Stomach (tissue), 8 donors: ENCODE measurements at regions not wholly inside any gene's neighbourhood (a gene's known extent, or its start where the extent isn't known, plus 50 kb on each side); places are given as distances from the start of the nearest gene placed in this dataset.

Experiments
- DNase-seq, 2 donors: peaks; one replicate each; pipeline versions ENCODE4 v3.0.0 to v3.0.0-alpha.2; 2013 to 2019
- H3K27ac ChIP-seq, 5 donors: fragments of 200-600 bp in 4 of 5; sonication (generic) in 4 of 5; one replicate each; pipeline ENCODE4 v1.5.1; 2013 to 2019; ENCODE audit warnings: mild to moderate bottlenecking in 1 of 5, moderate library complexity in 1 of 5
- H3K27me3 ChIP-seq, 3 donors: fragments of 200-600 bp; sonication (generic); one replicate each; pipeline ENCODE4 v1.5.1; 2017 to 2019; ENCODE audit warnings: mixed run types in 1 of 3
- H3K36me3 ChIP-seq, 4 donors: fragments of 200-600 bp; sonication (generic); 1 replicate in 3 of 4; 2 replicates in 1 of 4; pipeline ENCODE4 v1.5.1; 2016 to 2019
- H3K4me1 ChIP-seq, 4 donors: fragments of 200-600 bp; sonication (generic); one replicate each; pipeline ENCODE4 v1.5.1; 2016 to 2019
- H3K4me3 ChIP-seq, 4 donors: fragments of 200-600 bp; sonication (generic) in 3 of 4; one replicate each; pipeline ENCODE4 v1.5.1; 2016 to 2019; ENCODE audit warnings: mild to moderate bottlenecking in 1 of 4
- H3K9me3 ChIP-seq, 4 donors: fragments of 200-600 bp; sonication (generic); one replicate each; pipeline ENCODE4 v1.5.1; 2016 to 2019
- EP300 ChIP-seq: sonication (generic); formaldehyde crosslinking; IDR thresholded peaks from one replicate; pipeline ENCODE4 v1.6.1; 2017; ENCODE audit warnings: antibody characterized with exemption
- POLR2A ChIP-seq, 4 donors: fragments of 450-650 bp; IDR thresholded peaks; one replicate each; pipeline ENCODE4 v1.6.1; 2016; ENCODE audit warnings: antibody characterized with exemption in 4 of 4, control low read depth in 2 of 4, mild to moderate bottlenecking in 1 of 4, moderate library complexity in 1 of 4
- POLR2AphosphoS5 ChIP-seq, 3 donors: sonication (generic); formaldehyde crosslinking; IDR thresholded peaks; one replicate each; pipeline ENCODE4 v1.6.1; 2016; ENCODE audit warnings: antibody characterized with exemption in 3 of 3
- WGBS, 5 donors: extraction: QIAGEN DNeasy Blood & Tissue Kit in 3 of 5; methylation state at CpG; one replicate each; pipeline versions ENCODE4 v1.1.5 to v1.1.7; 2013 to 2018; 5-methylcytosine and 5-hydroxymethylcytosine counted together
- intact Hi-C: fragments of 100-400 bp; cut with DNase I; formaldehyde crosslinking; loops from one replicate; pipeline ENCODE4 v1.15.1; 2023; ENCODE audit warnings: low total_unique reads
- TF ChIP-seq, protein P1 (sequence below), 7 experiments: fragments of 450-650 bp in 4 of 7; fragments of 200-600 bp in 3 of 7; sonication (generic) in 3 of 7; IDR thresholded peaks; one replicate each; pipeline ENCODE4 v1.5.1; 2016 to 2019; ENCODE audit warnings: antibody characterized with exemption in 7 of 7, control low read depth in 2 of 7, mild to moderate bottlenecking in 1 of 7
- donor health status: healthy with polysubstance abuse.
- donor health status: Bipolar disorder and iron deficiency.
- donor health status: healthy.

DNA sequence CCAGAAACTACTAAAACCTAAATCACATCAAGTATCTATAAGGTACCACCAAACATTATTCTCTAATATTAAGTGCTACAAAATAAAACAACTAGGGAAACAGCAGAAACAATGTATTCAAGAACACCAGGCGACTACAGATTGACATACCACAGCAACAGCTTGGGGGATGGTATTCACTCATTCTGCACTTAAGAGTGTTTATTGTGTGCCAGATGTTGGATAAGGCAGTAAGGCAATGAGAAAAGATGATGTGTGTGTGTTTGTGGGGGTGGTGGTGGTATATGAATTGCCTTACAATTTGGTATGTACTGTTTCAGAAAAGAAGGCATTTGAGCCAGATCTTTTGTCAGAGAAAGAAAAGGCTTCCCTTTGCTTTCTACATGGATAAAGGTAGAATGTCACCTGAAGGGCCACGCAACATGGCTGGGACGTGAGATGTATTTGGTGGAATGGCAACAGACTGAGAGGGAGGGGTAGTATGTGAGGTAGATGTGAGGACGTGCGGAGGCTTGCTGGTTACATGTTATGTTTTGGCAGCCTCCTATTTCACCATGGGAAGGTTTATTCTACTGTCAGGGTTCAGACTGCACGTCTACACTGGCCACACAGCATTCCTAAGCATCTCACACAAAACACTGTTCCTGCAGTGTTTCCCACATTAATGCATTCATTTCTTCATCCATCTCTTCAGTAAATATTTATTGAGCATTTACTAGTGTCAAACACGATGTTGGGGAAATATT is 300.7 kb downstream of the KLF12 start:
- no peaks in the 10 kb centered on the region for H3K27me3 ChIP-seq
- WGBS, 5 donors: 80 to 86% (median 84%) methylated on average over 7 of the region's 7 CpGs
- intact Hi-C loops: loop anchor here (10.0 kb wide), 1 partner anchor 451 kb away; no protein-coding TSS in a partner anchor
- H3K27ac ChIP-seq: no peak overlapping the region
- no peak overlapping the region for H3K4me3 ChIP-seq
- H3K4me1 ChIP-seq: peaks cover 0 to 26% (median 12%) of the 10 kb centered on the region in 4 donors
- no peak for DNase-seq
- no peaks in the 10 kb centered on the region for H3K36me3 ChIP-seq
- TF ChIP-seq, protein P1, sequence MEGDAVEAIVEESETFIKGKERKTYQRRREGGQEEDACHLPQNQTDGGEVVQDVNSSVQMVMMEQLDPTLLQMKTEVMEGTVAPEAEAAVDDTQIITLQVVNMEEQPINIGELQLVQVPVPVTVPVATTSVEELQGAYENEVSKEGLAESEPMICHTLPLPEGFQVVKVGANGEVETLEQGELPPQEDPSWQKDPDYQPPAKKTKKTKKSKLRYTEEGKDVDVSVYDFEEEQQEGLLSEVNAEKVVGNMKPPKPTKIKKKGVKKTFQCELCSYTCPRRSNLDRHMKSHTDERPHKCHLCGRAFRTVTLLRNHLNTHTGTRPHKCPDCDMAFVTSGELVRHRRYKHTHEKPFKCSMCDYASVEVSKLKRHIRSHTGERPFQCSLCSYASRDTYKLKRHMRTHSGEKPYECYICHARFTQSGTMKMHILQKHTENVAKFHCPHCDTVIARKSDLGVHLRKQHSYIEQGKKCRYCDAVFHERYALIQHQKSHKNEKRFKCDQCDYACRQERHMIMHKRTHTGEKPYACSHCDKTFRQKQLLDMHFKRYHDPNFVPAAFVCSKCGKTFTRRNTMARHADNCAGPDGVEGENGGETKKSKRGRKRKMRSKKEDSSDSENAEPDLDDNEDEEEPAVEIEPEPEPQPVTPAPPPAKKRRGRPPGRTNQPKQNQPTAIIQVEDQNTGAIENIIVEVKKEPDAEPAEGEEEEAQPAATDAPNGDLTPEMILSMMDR (IDR thresholded peaks at IDR 0.05): no peak
- TF ChIP-seq EP300: no peak
- no peak for TF ChIP-seq POLR2AphosphoS5 (IDR thresholded peaks at IDR 0.05)
- TF ChIP-seq POLR2A (IDR thresholded peaks at IDR 0.05): no peak
- no peaks in the 10 kb centered on the region for H3K9me3 ChIP-seq

DNA sequence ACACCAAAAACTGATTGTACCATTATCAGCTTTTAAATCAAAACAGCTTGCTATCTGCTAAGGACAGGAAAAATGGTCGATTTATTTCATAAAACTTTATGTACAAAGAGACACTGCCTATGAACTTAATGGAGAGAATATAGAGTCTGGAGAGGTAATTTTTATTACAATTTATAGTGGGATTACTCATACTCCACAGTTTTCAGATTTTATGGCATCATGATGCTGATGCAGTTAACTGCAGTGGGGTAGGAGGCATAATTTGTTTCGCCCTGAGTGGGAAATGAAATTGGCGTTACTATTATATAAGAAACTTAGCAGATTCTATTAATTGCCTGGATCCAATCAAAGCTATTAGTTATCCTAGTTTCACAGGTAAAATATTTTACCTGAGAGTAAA is 301.4 kb downstream of the KLF12 start:
- Histone ChIP-seq H3K27me3 (no peaks in the 10 kb centered on the region), H3K36me3 (no peaks in the 10 kb centered on the region), H3K27ac (no peak overlapping the region), H3K9me3 (no peaks in the 10 kb centered on the region), H3K4me3 (no peak overlapping the region), H3K4me1 (peaks cover 0 to 29% (median 13%) of the 10 kb centered on the region in 4 donors)
- intact Hi-C loops: loop anchor here (10.0 kb wide), 1 partner anchor 452 kb away; no protein-coding TSS in a partner anchor
- TF ChIP-seq POLR2A (IDR thresholded peaks at IDR 0.05): no peak
- TF ChIP-seq, protein P1 (IDR thresholded peaks at IDR 0.05): no peak
- no peak for TF ChIP-seq POLR2AphosphoS5 (IDR thresholded peaks at IDR 0.05)
- no peak for TF ChIP-seq EP300
- DNase-seq: no peak
- 66 to 82% (median 80%) methylated on average over 3 of the region's 3 CpGs for WGBS, 5 donors

DNA sequence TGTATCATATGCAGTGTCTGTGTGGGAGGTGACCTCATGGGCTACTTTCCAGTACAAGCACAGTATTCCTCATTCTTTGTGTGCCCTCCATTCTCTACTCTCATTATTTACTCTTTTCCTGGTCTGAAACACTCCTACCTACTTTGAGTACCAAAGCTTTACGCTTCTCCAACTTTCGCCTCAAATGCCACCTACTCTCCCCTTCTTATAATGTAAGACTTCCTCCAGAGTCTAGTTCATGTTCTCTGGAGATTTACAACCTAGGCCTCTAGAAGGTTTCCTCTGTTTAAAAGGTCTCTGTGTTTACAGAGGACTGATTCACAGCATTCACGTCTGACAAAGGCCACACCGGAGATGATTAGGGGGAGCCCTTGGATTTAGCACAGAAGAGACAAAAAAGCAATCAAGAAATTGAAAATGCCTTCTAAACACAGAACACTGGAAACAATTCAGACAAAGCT is 302.0 kb downstream of the KLF12 start:
- Histone ChIP-seq H3K4me1 (peaks cover 0 to 29% (median 13%) of the 10 kb centered on the region in 4 donors), H3K4me3 (no peak overlapping the region), H3K36me3 (no peaks in the 10 kb centered on the region), H3K27me3 (no peaks in the 10 kb centered on the region), H3K9me3 (no peaks in the 10 kb centered on the region), H3K27ac (no peak overlapping the region)
- intact Hi-C loops: loop anchor here (10.0 kb wide), 1 partner anchor 453 kb away; no protein-coding TSS in a partner anchor
- WGBS, 5 donors: 62 to 72% (median 70%) methylated on average over 4 of the region's 4 CpGs
- DNase-seq: peak in 1 of 2 donors; percentile 19
- TF ChIP-seq POLR2A (IDR thresholded peaks at IDR 0.05) (no peak), EP300 (no peak), POLR2AphosphoS5 (IDR thresholded peaks at IDR 0.05) (no peak)
- TF ChIP-seq, protein P1 (IDR thresholded peaks at IDR 0.05): no peak

DNA sequence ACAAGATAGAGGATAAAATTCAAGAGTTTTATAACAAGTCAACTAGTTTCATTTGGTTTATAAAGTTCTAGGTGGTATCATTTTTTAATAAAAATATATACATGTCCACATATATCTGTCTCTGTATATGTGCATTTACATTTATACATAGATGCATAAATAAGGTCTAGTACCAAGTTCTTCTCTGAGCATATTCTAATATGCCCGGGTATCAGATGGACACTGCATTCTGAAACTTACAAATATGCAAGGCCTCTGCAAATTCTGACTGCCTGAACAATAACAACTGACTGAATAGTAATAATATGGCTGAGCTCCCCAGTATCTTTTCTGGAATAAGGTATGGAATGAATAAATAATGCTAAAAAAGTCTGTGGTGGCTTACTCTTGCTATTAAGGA is 304.8 kb downstream of the KLF12 start:
- no peak for TF ChIP-seq POLR2AphosphoS5 (IDR thresholded peaks at IDR 0.05)
- Histone ChIP-seq H3K27me3 (no peaks in the 10 kb centered on the region), H3K4me1 (peaks cover 0 to 16% (median 6%) of the 10 kb centered on the region in 4 donors), H3K9me3 (no peaks in the 10 kb centered on the region), H3K27ac (no peak overlapping the region), H3K36me3 (no peaks in the 10 kb centered on the region), H3K4me3 (no peak overlapping the region)
- DNase-seq: no peak
- intact Hi-C loops: no loop called here
- 92 to 94% (median 93%) methylated on average over 1 of the region's 1 CpG for WGBS, 5 donors

DNA sequence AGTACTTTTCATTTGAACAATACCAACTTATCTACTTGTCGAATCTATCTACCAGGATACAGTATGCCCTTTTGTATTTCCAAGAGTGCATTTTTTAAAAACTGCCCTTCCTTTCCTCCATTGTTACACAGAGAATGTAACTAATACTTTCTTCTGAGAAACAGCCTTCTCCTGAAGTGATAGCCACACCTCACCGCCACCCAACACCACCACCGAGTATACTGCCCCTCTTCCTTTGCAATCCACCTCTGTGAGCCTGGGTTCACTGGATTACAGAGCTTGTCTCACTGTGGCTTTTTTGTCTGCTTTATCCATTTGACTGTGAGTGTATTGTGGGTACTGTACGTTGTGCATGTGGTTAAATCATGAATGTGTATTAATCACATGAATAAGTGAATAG is 305.4 kb downstream of the KLF12 start:
- Histone ChIP-seq H3K36me3 (no peaks in the 10 kb centered on the region), H3K4me3 (no peak overlapping the region), H3K27me3 (no peaks in the 10 kb centered on the region), H3K27ac (no peak overlapping the region), H3K4me1 (peaks cover 0 to 16% (median 6%) of the 10 kb centered on the region in 4 donors), H3K9me3 (no peaks in the 10 kb centered on the region)
- intact Hi-C loops: no loop called here
- no peak for DNase-seq
- no peak for TF ChIP-seq POLR2A (IDR thresholded peaks at IDR 0.05)
- TF ChIP-seq EP300: no peak
- no peak for TF ChIP-seq POLR2AphosphoS5 (IDR thresholded peaks at IDR 0.05)
- TF ChIP-seq, protein P1 (IDR thresholded peaks at IDR 0.05): no peak
- 37 to 67% (median 50%) methylated on average over 4 of the region's 4 CpGs for WGBS, 5 donors
